ENCODE measurements at regions not wholly inside any gene's neighbourhood (a gene's known extent, or its start where the extent isn't known, plus 50 kb on each side); places are given as distances from the start of the nearest gene placed in this dataset.

GRCh38 chr7:37531225-37531624, 82.6 kb upstream of the ELMO1 start:
- Mint-ChIP-seq H3K36me3 (ENCODE audit: low read depth) (peaks cover 9% of the 10 kb centered on the region), H3K27ac (no peak overlapping the region), H3K4me1 (peaks cover 13% of the 10 kb centered on the region), H3K4me3 (no peak overlapping the region), H3K27me3 (ENCODE audit: low read depth, poor library complexity) (peaks cover 8% of the 10 kb centered on the region), H3K9me3 (peaks cover 15% of the 10 kb centered on the region)
- TF ChIP-seq CTCF (IDR thresholded peaks at IDR 0.05): no peak
- no peak for DNase-seq

- no peak overlapping the region for H3K27ac Mint-ChIP-seq
- peaks cover 8% of the 10 kb centered on the region for H3K27me3 Mint-ChIP-seq (ENCODE audit: low read depth, poor library complexity)
These were observed 84.0 kb upstream of the ELMO1 start for GRCh38 chr7:37532636-37533035.

GRCh38 chr7:37534893-37535610, 86.4 kb upstream of the ELMO1 start:
- peaks cover 15% of the 10 kb centered on the region for H3K9me3 Mint-ChIP-seq
- H3K27ac Mint-ChIP-seq: no peak overlapping the region
- H3K4me1 Mint-ChIP-seq: peaks cover 18% of the 10 kb centered on the region
- no peak overlapping the region for H3K4me3 Mint-ChIP-seq
- peaks cover 9% of the 10 kb centered on the region for H3K36me3 Mint-ChIP-seq (ENCODE audit: low read depth)
- peaks cover 8% of the 10 kb centered on the region for H3K27me3 Mint-ChIP-seq (ENCODE audit: low read depth, poor library complexity)
- TF ChIP-seq CTCF (IDR thresholded peaks at IDR 0.05): no peak
- no peak for DNase-seq

More at GRCh38 chr7:37532636-37533035, 84.0 kb upstream of the ELMO1 start:
- peaks cover 18% of the 10 kb centered on the region for H3K4me1 Mint-ChIP-seq
- H3K4me3 Mint-ChIP-seq: no peak overlapping the region
- H3K36me3 Mint-ChIP-seq (ENCODE audit: low read depth): peaks cover 9% of the 10 kb centered on the region
- peaks cover 15% of the 10 kb centered on the region for H3K9me3 Mint-ChIP-seq
- TF ChIP-seq CTCF (IDR thresholded peaks at IDR 0.05): no peak
- no peak for DNase-seq

GRCh38 chr7:37535841-37536240, 87.2 kb upstream of the ELMO1 start:
- peaks cover 15% of the 10 kb centered on the region for H3K9me3 Mint-ChIP-seq
- peaks cover 18% of the 10 kb centered on the region for H3K4me1 Mint-ChIP-seq
- H3K27ac Mint-ChIP-seq: peak overlapping the region; percentile 41
- peaks cover 8% of the 10 kb centered on the region for H3K27me3 Mint-ChIP-seq (ENCODE audit: low read depth, poor library complexity)
- peaks cover 9% of the 10 kb centered on the region for H3K36me3 Mint-ChIP-seq (ENCODE audit: low read depth)
- no peak overlapping the region for H3K4me3 Mint-ChIP-seq
- TF ChIP-seq CTCF (IDR thresholded peaks at IDR 0.05): no peak
- no peak for DNase-seq

GRCh38 chr7:37536706-37537105, 88.0 kb upstream of the ELMO1 start:
- DNase-seq: no peak
- H3K4me3 Mint-ChIP-seq: no peak overlapping the region
- peaks cover 3% of the 10 kb centered on the region for H3K27me3 Mint-ChIP-seq (ENCODE audit: low read depth, poor library complexity)
- no peak for TF ChIP-seq CTCF (IDR thresholded peaks at IDR 0.05)
- peaks cover 6% of the 10 kb centered on the region for H3K36me3 Mint-ChIP-seq (ENCODE audit: low read depth)
- H3K4me1 Mint-ChIP-seq: peaks cover 18% of the 10 kb centered on the region
- H3K27ac Mint-ChIP-seq: no peak overlapping the region
- peaks cover 10% of the 10 kb centered on the region for H3K9me3 Mint-ChIP-seq

GRCh38 chr7:37537439-37537838, 88.8 kb upstream of the ELMO1 start:
- peaks cover 3% of the 10 kb centered on the region for H3K27me3 Mint-ChIP-seq (ENCODE audit: low read depth, poor library complexity)
- TF ChIP-seq CTCF (IDR thresholded peaks at IDR 0.05): no peak
- peaks cover 18% of the 10 kb centered on the region for H3K4me1 Mint-ChIP-seq
- H3K4me3 Mint-ChIP-seq: no peak overlapping the region
- H3K9me3 Mint-ChIP-seq: peaks cover 10% of the 10 kb centered on the region
- no peak overlapping the region for H3K27ac Mint-ChIP-seq
- H3K36me3 Mint-ChIP-seq (ENCODE audit: low read depth): peaks cover 6% of the 10 kb centered on the region
- DNase-seq: no peak
